ENCODE measurements at regions not wholly inside any gene's neighbourhood (a gene's known extent, or its start where the extent isn't known, plus 50 kb on each side); places are given as distances from the start of the nearest gene placed in this dataset.

DNA sequence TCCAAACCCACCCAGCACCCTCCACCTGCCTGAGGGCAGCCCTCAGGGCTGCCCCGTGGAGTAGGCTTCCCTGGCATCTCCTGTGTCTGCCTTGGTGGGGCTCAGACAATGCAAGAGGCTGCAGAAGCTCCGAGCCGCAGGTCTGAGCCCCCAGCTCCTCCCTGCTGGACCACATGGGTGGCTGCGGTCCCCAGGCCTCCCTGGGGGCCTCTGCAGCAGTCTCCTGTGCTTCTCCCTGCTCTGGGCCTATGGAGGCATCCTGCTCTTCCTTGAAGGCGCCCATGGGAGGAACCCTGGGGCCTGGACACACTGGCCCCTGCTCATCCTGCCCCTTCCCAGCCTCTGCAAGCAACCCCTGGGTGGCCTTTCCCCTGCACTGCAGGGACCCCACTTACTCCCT lies 86.1 kb upstream of the ACTRT2 start:
- Histone ChIP-seq H3K23ac (ENCODE audit: insufficient read length) (no peak overlapping the region), H3K23me2 (ENCODE audit: low read depth, low read length) (no peaks in the 10 kb centered on the region), H3K36me3 (ENCODE audit: control insufficient read depth in 2 of 4, insufficient read depth in 4 of 4, low read length in 3 of 4) (no peaks in the 10 kb centered on the region), H3K9ac (replicated peaks in 1 of 4; ENCODE audit: extremely low read depth in 1 of 4, low read depth in 3 of 4, low read length in 3 of 4) (no peak overlapping the region), H3K14ac (ENCODE audit: insufficient read length) (no peak overlapping the region), H3K4me1 (replicated peaks in 1 of 4; ENCODE audit: control insufficient read depth in 3 of 4, insufficient read depth in 4 of 4, low read length in 3 of 4) (no peaks in the 10 kb centered on the region), H2AK5ac (ENCODE audit: low read depth, low read length) (no peak overlapping the region), H3K4ac (replicated peaks; ENCODE audit: insufficient read length, low read depth, low read length) (no peak overlapping the region), H3K4me3 (ENCODE audit: extremely low read depth in 1 of 4, insufficient read depth in 2 of 4, low read depth in 3 of 4, low read length in 4 of 4) (no peak overlapping the region), H3K79me1 (ENCODE audit: low read depth, low read length) (no peaks in the 10 kb centered on the region), H3K79me2 (ENCODE audit: control insufficient read depth in 1 of 2, insufficient read depth in 2 of 2, low read length in 2 of 2) (no peaks in the 10 kb centered on the region), H2BK5ac (ENCODE audit: low read depth, low read length) (no peak overlapping the region), H2BK120ac (replicated peaks; ENCODE audit: low read depth, low read length) (no peak overlapping the region), H3K18ac (ENCODE audit: extremely low read depth, low read length) (no peak overlapping the region), H4K91ac (replicated peaks; ENCODE audit: insufficient read length, low read length) (no peak overlapping the region), H2BK20ac (ENCODE audit: low read length) (no peak overlapping the region), H4K20me1 (replicated peaks in 1 of 2; ENCODE audit: control insufficient read depth in 1 of 2, insufficient read depth in 2 of 2, low read length in 2 of 2) (no peaks in the 10 kb centered on the region), H4K5ac (ENCODE audit: insufficient read length, low read depth, low read length) (no peak overlapping the region), H3K9me3 (ENCODE audit: insufficient read depth in 2 of 2, low read depth in 1 of 2, low read length in 1 of 2) (peaks cover 87 to 99% of the 10 kb centered on the region in 2 experiments), H3K56ac (replicated peaks; ENCODE audit: insufficient read length, low read depth, low read length) (no peak overlapping the region), H3K27ac (ENCODE audit: low read depth, low read length) (no peak overlapping the region), H2AFZ (ENCODE audit: low read length) (no peak overlapping the region), H3K4me2 (ENCODE audit: insufficient read depth in 1 of 2, low read depth in 2 of 2, low read length in 2 of 2) (no peak overlapping the region), H4K8ac (ENCODE audit: extremely low read depth, insufficient read depth, low read length) (no peak overlapping the region), H2BK15ac (ENCODE audit: low read length) (no peak overlapping the region), H2BK12ac (ENCODE audit: low read depth, low read length) (no peak overlapping the region), H3K27me3 (replicated peaks in 1 of 4; ENCODE audit: control insufficient read depth in 3 of 4, extremely low read depth in 1 of 4, insufficient read depth in 3 of 4, low read length in 3 of 4) (no peaks in the 10 kb centered on the region)
- ChIA-PET CTCF (ENCODE audit: partially characterized antibody) (no interaction called here), POLR2A (ENCODE audit: partially characterized antibody) (no interaction called here)
- 63% methylated on average over 5 of the region's 5 CpGs; no CpG with 5 or more reads in 1 of the 2 experiments for WGBS, 2 experiments (ENCODE audit: extremely low coverage in 1 of 2, insufficient coverage in 1 of 2, insufficient read length in 1 of 2, insufficient replicate concordance in 2 of 2, low coverage in 1 of 2, low lambda C conversion rate in 2 of 2, missing lambda C conversion rate in 1 of 2)
- DNase-seq (ENCODE audit: low read depth in 1 of 2, low spot score in 2 of 2) (no peak), FAIRE-seq (no peak)
- TF ChIP-seq FOSL1 (IDR thresholded peaks at IDR 0.05; ENCODE audit: insufficient read depth, low read depth, low read length) (no peak), TAF7 (optimal IDR thresholded peaks at IDR 0.05; ENCODE audit: borderline replicate concordance, low read depth, low read length) (no peak), CHD2 (IDR thresholded peaks at IDR 0.05; ENCODE audit: low read length) (no peak), YY1 (IDR thresholded peaks at IDR 0.05; ENCODE audit: low read depth, low read length) (no peak), GABPA (IDR thresholded peaks at IDR 0.05; ENCODE audit: borderline replicate concordance, insufficient read depth, low read length) (no peak), KDM1A (IDR thresholded peaks at IDR 0.05; ENCODE audit: borderline replicate concordance, low read length) (no peak), JUND (IDR thresholded peaks at IDR 0.05; ENCODE audit: low read length) (no peak), NRF1 (IDR thresholded peaks at IDR 0.05; ENCODE audit: low read depth, low read length) (no peak), RFX5 (IDR thresholded peaks at IDR 0.05; ENCODE audit: borderline replicate concordance, low read depth, low read length) (no peak)
